ENCODE measurements at regions not wholly inside any gene's neighbourhood (a gene's known extent, or its start where the extent isn't known, plus 50 kb on each side); places are given as distances from the start of the nearest gene placed in this dataset.
"Not testable (repeated sequence)": the region's sequence is repeated elsewhere in the genome, so short reads cannot be mapped to it uniquely, and the experiment has no call there.

DNA sequence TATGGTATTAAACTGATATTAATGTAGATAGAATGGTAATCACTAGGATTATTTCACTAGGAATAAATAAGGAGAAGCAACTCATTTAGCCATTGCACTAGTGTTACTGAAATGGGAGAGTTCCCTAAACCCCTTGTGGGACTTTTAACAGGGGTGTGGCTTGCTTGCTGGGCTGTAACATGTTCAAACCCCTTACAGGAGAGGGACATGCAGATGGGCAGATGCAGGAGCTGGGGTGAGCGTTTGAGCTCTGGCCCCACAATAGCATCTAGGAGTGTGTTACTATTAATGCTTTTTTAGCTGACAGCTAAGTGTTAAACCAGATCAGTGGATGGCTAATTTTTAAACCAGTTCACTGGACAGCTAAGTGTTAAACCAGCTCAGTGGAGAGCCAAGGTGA lies 89.3 kb upstream of the ST8SIA4 start:
- Histone ChIP-seq H3K9ac (no peak overlapping the region), H3K27me3 (no peaks in the 10 kb centered on the region), H3K4me3 (no peak overlapping the region), H4K20me1 (no peaks in the 10 kb centered on the region), H3K4me1 (no peaks in the 10 kb centered on the region), H3K36me3 (no peaks in the 10 kb centered on the region), H3K27ac (no peak overlapping the region), H3K9me3 (no peaks in the 10 kb centered on the region), H3K4me2 (no peak overlapping the region)
- no peak for TF ChIP-seq Cebpa-rat (IDR thresholded peaks at IDR 0.05)

DNA sequence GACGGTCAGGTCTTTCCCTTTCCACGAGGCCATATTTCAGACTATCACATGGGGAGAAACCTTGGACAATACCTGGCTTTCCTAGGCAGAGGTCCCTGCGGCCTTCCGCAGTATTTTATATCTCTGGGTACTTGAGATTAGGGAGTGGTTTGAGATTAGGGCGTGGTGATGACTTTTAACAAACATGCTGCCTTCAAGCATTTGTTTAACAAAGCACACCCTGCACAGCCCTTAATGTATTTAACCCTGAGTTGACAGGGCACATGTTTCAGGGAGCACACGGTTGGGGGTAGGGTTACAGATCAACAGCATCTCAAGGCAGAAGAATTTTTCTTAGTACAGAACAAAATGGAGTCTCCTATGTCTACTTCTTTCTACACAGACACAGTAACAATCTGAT lies 80.5 kb upstream of the ST8SIA4 start:
- not testable (repeated sequence) for H3K36me3 ChIP-seq, H3K9me3 ChIP-seq, H3K9ac ChIP-seq, H4K20me1 ChIP-seq, H3K4me3 ChIP-seq, H3K27me3 ChIP-seq, H3K27ac ChIP-seq, H3K4me1 ChIP-seq, H3K4me2 ChIP-seq

DNA sequence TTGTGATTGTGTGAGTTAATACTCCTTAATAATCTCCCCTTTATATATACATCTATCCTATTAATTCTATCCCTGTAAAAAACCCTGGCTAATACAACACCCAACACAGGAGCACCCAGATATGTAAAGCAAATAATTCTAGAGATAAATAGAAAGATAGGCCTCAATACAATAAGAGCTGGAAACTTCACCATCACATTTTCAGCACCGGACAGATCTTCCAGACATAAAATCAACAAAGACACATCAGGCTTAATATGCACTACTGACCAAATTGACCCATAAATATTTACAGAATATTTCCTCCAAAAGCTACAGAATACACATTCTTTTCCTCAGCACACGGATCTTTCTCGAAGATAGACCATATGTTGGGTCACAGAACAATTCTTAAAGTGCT lies 71.0 kb upstream of the ST8SIA4 start:
- no peak overlapping the region for H3K27ac ChIP-seq
- H3K4me2 ChIP-seq: no peak overlapping the region
- no peak overlapping the region for H3K4me3 ChIP-seq
- no peaks in the 10 kb centered on the region for H3K36me3 ChIP-seq
- H4K20me1 ChIP-seq: no peaks in the 10 kb centered on the region
- peaks cover 2% of the 10 kb centered on the region; the same call in 1 of the 2 replicates for H3K9me3 ChIP-seq
- 0 out of 2 replicates have a peak, but pooled peaks cover 3% of the 10 kb centered on the region for H3K4me1 ChIP-seq
- H3K27me3 ChIP-seq: no peaks in the 10 kb centered on the region
- TF ChIP-seq Cebpa-rat (IDR thresholded peaks at IDR 0.05): no peak
- H3K9ac ChIP-seq: no peak overlapping the region

DNA sequence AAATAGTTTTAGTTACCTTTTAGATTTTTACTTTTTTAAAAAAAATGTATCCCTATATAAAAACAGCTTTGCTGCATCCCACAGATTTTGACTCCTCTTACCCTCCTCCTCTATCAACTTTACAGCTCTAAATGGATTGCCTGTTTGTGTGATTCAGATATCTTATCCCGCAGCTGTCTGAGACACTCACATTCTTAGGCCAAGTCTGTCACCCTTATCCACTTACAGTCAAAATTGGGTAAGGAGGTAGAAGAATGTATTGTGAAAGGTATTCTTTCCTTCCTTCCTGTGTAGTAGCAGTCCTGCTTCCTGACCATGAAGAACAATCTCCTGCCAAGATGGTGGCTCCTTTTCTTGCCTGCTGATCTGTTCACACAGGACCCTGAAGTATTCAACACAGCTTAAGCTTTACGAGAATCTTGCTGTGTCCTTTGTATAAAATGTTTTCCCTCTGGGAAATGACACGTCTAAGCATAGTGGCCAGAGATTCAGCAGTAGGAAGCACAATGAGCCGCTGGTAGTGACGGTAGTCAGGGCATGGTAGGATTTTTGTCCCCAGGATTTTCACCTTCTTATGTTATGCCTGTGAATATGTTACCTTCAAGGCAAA lies 67.7 kb upstream of the ST8SIA4 start:
- no peak overlapping the region for H3K27ac ChIP-seq
- H3K9me3 ChIP-seq: no peaks in the 10 kb centered on the region
- H3K4me1 ChIP-seq: no peaks in the 10 kb centered on the region
- H3K4me3 ChIP-seq: no peak overlapping the region
- no peaks in the 10 kb centered on the region for H3K27me3 ChIP-seq
- H3K9ac ChIP-seq: no peak overlapping the region
- no peaks in the 10 kb centered on the region for H3K36me3 ChIP-seq
- TF ChIP-seq Cebpa-rat (IDR thresholded peaks at IDR 0.05): no peak
- H3K4me2 ChIP-seq: no peak overlapping the region
- no peaks in the 10 kb centered on the region for H4K20me1 ChIP-seq

DNA sequence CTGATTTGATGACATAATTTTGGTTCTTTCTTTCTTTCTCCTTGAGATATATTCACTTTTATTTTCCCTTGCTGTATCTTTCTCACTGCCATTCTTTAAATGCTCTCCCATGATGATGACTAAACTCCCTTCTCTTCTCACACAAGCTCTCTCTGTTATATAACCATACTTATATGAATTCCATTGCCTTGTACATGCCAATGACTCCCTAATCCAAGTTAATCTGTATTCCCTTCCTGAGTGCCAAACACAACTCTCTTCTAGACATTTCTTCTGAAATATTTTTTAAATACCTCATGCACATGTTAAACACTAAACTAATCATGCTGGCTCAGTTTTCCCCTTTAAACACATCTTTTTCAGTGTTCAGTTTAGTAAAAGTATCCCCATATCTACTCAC lies 62.2 kb upstream of the ST8SIA4 start:
- no peaks in the 10 kb centered on the region for H3K4me1 ChIP-seq
- H3K9ac ChIP-seq: no peak overlapping the region

More for the DNA sequence above, 62.2 kb upstream of the ST8SIA4 start:
- no peaks in the 10 kb centered on the region for H3K9me3 ChIP-seq
- H3K36me3 ChIP-seq: no peaks in the 10 kb centered on the region
- no peak for TF ChIP-seq Cebpa-rat (IDR thresholded peaks at IDR 0.05)
- no peaks in the 10 kb centered on the region for H4K20me1 ChIP-seq
- no peak overlapping the region for H3K27ac ChIP-seq
- no peak overlapping the region for H3K4me3 ChIP-seq
- H3K4me2 ChIP-seq: no peak overlapping the region
- no peaks in the 10 kb centered on the region for H3K27me3 ChIP-seq

Measured in BLaER1 (cell line).